KMS-11 (cell line): ENCODE measurements at regions not wholly inside any gene's neighbourhood (a gene's known extent, or its start where the extent isn't known, plus 50 kb on each side); places are given as distances from the start of the nearest gene placed in this dataset.
A peak's percentile ranks its signal among the peaks of the same experiment; 100 is the strongest.

Experiments
- H2AFZ ChIP-seq: fragments of 200-600 bp; sonication (generic); 2 replicates; pipeline ENCODE4 v1.6.1; 2016; ENCODE audit warnings: antibody characterized with exemption, mixed run types, low read depth
- H3K27ac ChIP-seq: fragments of 200-600 bp; sonication (generic); 2 replicates; pipeline ENCODE4 v1.6.1; 2016; ENCODE audit warnings: mild to moderate bottlenecking, mixed run types
- H3K27me3 ChIP-seq: fragments of 200-600 bp; sonication (generic); 2 replicates; pipeline ENCODE4 v1.6.1; 2017; ENCODE audit warnings: mild to moderate bottlenecking, low read depth, mixed run types, moderate library complexity; ENCODE audit not compliant: insufficient read depth
- H3K36me3 ChIP-seq: fragments of 200-600 bp; sonication (generic); 2 replicates; pipeline ENCODE4 v1.6.1; 2017; ENCODE audit warnings: mild to moderate bottlenecking, mixed run types; ENCODE audit not compliant: insufficient read depth
- H3K4me1 ChIP-seq: fragments of 200-600 bp; sonication (generic); 2 replicates; pipeline ENCODE4 v1.6.1; 2016; ENCODE audit warnings: mild to moderate bottlenecking, low read depth, mixed run types; ENCODE audit not compliant: poor library complexity, severe bottlenecking
- H3K4me2 ChIP-seq: fragments of 200-600 bp; sonication (generic); 2 replicates; pipeline ENCODE4 v1.7.0; 2016; ENCODE audit warnings: mild to moderate bottlenecking, mixed run types
- H3K4me3 ChIP-seq: fragments of 200-600 bp; sonication (generic); IDR thresholded peaks from 2 replicates; pipeline ENCODE4 v1.6.1; 2017; ENCODE audit warnings: low read depth, low read length, mixed read lengths; ENCODE audit not compliant: insufficient read depth
- H3K79me2 ChIP-seq: fragments of 200-600 bp; sonication (generic); 2 replicates; pipeline ENCODE4 v1.6.1; 2016; ENCODE audit warnings: low read depth, mixed run types; ENCODE audit not compliant: insufficient read depth
- H3K9ac ChIP-seq: fragments of 200-600 bp; sonication (generic); 2 replicates; pipeline ENCODE4 v1.6.1; 2016; ENCODE audit warnings: mild to moderate bottlenecking, mixed run types
- H4K20me1 ChIP-seq: fragments of 200-600 bp; sonication (generic); 2 replicates; pipeline ENCODE4 v1.6.1; 2016; ENCODE audit warnings: mild to moderate bottlenecking, mixed run types; ENCODE audit not compliant: insufficient read depth
- TF ChIP-seq, protein P1 (sequence below): fragments of 200-600 bp; sonication (generic); conservative IDR thresholded peaks from 2 replicates; pipeline ENCODE4 v1.6.1; 2017; ENCODE audit warnings: low read depth, mild to moderate bottlenecking, antibody characterized with exemption, low read length, moderate library complexity, mixed read lengths

DNA sequence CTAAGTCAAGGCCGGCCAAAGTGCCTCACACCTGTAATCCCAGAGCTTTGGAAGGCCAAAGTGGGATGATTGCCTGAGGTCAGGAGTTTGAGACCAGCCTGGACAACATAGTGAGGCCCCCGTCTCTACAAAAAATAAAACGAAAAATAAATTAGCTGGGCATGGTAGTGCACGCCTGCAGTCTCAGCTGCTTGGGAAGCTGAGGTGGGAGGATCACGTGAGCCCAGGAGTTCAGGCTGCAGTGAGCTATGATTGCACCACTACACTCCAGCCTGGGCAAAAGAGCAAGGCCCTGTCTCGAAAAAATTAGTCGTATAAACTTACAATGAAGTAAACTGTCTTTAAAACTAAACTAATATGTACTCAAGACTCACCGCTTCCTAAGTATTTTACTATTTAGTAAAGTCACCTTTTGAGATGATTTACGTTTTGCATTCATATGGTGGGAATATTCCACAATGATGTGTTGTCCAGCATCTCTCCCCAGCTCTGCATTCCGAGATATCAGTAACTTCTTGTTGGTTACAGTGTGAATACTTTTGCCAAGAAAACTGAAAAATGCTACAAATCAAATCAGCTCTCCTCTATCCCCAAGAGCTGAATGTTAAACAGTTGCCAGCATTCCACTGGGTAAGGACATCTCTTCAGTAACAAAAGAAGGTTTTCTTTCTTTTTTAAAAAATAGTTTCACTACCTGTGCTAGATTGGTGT is 84.9 kb upstream of the C21orf91 start:
- no peaks in the 10 kb centered on the region for H3K36me3 ChIP-seq
- H3K4me2 ChIP-seq = no peak overlapping the region
- no peak overlapping the region for H3K27ac ChIP-seq
- H3K9ac ChIP-seq = no peak overlapping the region
- TF ChIP-seq, protein P1, sequence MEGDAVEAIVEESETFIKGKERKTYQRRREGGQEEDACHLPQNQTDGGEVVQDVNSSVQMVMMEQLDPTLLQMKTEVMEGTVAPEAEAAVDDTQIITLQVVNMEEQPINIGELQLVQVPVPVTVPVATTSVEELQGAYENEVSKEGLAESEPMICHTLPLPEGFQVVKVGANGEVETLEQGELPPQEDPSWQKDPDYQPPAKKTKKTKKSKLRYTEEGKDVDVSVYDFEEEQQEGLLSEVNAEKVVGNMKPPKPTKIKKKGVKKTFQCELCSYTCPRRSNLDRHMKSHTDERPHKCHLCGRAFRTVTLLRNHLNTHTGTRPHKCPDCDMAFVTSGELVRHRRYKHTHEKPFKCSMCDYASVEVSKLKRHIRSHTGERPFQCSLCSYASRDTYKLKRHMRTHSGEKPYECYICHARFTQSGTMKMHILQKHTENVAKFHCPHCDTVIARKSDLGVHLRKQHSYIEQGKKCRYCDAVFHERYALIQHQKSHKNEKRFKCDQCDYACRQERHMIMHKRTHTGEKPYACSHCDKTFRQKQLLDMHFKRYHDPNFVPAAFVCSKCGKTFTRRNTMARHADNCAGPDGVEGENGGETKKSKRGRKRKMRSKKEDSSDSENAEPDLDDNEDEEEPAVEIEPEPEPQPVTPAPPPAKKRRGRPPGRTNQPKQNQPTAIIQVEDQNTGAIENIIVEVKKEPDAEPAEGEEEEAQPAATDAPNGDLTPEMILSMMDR = no peak
- no peak overlapping the region for H3K4me3 ChIP-seq
- no peaks in the 10 kb centered on the region for H3K27me3 ChIP-seq
- H4K20me1 ChIP-seq = no peaks in the 10 kb centered on the region
- H3K4me1 ChIP-seq = no peaks in the 10 kb centered on the region
- no peak overlapping the region for H2AFZ ChIP-seq
- H3K79me2 ChIP-seq = no peaks in the 10 kb centered on the region

DNA sequence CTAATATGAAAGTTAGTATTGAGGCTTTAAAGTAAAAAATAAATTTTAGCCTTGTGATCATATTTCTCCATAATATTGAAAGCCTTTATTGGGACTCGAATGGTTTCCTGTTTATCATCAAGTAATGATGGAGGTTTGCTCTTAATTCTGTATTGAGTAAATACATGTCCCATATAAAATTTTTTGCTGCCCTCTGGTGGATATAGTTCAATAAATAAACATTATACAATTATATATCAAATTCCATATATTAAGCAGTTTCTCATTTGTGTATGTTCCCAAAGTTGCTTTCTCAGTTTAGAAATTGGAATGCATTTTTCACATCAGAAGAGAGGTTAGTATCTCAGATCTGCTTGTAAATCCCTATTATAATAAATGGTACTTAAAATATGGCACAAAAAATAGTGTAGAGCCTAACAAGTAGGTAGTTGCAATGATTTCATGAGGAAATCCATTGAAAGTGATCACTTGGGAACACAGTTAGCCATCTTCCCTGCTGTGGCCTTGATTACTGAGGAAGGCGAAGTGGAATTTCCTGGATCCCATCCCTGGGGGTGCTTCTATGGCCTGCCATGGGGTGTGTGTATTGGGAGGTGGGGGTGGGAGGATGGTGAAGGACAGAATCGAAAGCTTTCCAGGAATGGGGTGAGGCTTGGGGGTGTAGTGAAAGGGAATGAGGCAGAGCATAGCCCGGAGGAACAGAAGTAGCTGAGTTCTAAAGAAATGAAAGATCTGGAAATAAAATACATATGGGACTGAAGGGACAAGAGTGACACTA is 84.1 kb upstream of the C21orf91 start:
- Histone ChIP-seq H3K4me1 (no peaks in the 10 kb centered on the region), H3K9ac (no peak overlapping the region), H2AFZ (no peak overlapping the region), H3K27ac (no peak overlapping the region), H3K79me2 (no peaks in the 10 kb centered on the region), H4K20me1 (no peaks in the 10 kb centered on the region), H3K4me3 (no peak overlapping the region), H3K4me2 (peak overlapping the region; percentile 10; the same call in 1 of the 2 replicates), H3K27me3 (no peaks in the 10 kb centered on the region), H3K36me3 (no peaks in the 10 kb centered on the region)
- TF ChIP-seq, protein P1 = peak; percentile 71

DNA sequence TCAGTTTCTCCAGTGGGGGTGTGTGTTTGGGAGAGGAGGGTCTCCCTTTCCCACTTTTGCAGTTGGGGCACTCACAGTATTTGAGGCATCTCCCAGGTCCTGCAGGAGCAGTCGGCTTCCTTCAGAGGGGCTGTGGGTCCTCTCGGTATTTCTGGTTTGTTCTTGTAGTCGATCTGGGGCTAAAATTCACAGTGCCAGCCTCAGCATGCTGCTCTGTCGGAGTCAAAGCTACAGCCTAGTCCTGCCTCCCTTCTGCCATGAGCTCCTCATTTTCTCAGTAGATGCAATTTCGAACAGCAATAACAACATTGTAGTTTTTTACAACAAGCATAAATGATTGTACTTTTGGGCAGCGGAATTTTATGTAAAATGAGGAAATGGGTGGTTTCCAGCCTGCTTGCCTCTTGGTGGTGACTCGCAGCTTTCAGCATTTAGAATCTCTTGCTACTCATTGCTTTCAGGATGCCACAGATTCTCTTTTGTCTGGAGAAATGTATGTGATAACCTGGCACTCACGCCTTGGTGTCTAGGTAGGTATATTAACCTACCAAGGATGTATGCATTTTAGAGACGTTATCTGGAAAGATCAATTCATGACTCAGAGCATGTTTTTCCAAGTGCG is 82.4 kb upstream of the C21orf91 start:
- Histone ChIP-seq H3K4me1 (no peaks in the 10 kb centered on the region), H3K4me2 (no peak overlapping the region), H3K4me3 (no peak overlapping the region), H3K79me2 (no peaks in the 10 kb centered on the region), H3K27me3 (no peaks in the 10 kb centered on the region), H4K20me1 (no peaks in the 10 kb centered on the region), H2AFZ (no peak overlapping the region), H3K9ac (no peak overlapping the region), H3K27ac (no peak overlapping the region), H3K36me3 (no peaks in the 10 kb centered on the region)
- TF ChIP-seq, protein P1 = no peak

DNA sequence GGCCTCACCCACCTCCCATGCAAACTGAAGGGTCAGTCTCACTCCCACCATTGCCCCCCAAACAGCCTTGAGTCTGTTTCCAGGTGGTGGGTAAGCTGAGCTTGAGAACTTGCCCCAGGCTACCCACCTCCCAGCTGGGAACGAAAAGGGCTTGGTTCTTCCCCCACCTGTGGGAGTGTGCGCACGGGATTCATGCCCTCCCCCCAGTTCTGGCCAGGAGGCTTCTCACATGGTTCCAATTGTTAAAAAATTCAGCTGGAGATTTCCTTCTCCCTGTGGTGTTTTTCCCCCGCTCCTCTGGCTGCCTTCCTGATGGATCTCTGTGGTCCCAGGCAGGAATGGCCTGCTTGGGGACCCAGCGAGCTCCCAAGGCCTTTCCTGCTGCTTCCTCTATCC is 81.8 kb upstream of the C21orf91 start:
- H3K27ac ChIP-seq = no peak overlapping the region
- H3K36me3 ChIP-seq = no peaks in the 10 kb centered on the region
- H3K4me1 ChIP-seq = no peaks in the 10 kb centered on the region
- no peak overlapping the region for H3K4me2 ChIP-seq
- H3K79me2 ChIP-seq = no peaks in the 10 kb centered on the region
- no peaks in the 10 kb centered on the region for H4K20me1 ChIP-seq
- H3K9ac ChIP-seq = no peak overlapping the region
- no peaks in the 10 kb centered on the region for H3K27me3 ChIP-seq
- H3K4me3 ChIP-seq = no peak overlapping the region
- no peak overlapping the region for H2AFZ ChIP-seq
- TF ChIP-seq, protein P1 = no peak
